ENCODE measurements at regions not wholly inside any gene's neighbourhood (a gene's known extent, or its start where the extent isn't known, plus 50 kb on each side); places are given as distances from the start of the nearest gene placed in this dataset.

DNA sequence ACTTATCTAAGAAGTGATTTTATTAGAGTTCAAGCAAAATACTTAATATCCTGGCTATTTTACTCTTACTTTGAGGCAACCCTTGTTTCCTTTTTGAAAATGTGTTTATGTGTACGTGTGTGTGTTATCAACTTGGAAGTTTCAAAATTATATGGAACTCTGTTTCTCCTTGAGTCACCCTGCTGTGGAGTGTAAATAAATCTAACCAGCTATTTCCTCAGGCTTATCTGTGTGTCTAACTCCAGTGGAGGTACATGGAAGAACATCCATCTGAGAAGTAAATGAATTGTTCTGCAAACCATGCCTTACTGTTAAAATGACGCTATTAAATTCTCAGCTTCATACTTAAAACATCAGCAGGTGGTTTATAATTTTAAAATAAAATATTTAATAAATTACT is 583.4 kb upstream of the SLITRK5 start:
- TF ChIP-seq, protein P1, sequence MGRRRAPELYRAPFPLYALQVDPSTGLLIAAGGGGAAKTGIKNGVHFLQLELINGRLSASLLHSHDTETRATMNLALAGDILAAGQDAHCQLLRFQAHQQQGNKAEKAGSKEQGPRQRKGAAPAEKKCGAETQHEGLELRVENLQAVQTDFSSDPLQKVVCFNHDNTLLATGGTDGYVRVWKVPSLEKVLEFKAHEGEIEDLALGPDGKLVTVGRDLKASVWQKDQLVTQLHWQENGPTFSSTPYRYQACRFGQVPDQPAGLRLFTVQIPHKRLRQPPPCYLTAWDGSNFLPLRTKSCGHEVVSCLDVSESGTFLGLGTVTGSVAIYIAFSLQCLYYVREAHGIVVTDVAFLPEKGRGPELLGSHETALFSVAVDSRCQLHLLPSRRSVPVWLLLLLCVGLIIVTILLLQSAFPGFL (CRISPR knock-in tag; IDR thresholded peaks at IDR 0.05), result no peak
- TF ChIP-seq JUND (CRISPR knock-in tag; IDR thresholded peaks at IDR 0.05), result no peak

All from HepG2 (cell line).